Upper lobe of left lung (tissue), 6 donors: ENCODE measurements at regions not wholly inside any gene's neighbourhood (a gene's known extent, or its start where the extent isn't known, plus 50 kb on each side); places are given as distances from the start of the nearest gene placed in this dataset.

ENCODE experiments used
- ATAC-seq, 2 donors: fragments of 200-7000 bp; cut with Tn5 transposase; one replicate each; pipeline ENCODE4 v1.9.1; 2022; ENCODE audit warnings: mild to moderate bottlenecking in 2 of 2, moderate library complexity in 2 of 2; ENCODE audit not compliant: low FRiP score in 2 of 2
- DNase-seq, 2 donors: peaks; one replicate each; pipeline ENCODE4 v3.0.0-alpha.2; 2019 to 2020
- H3K27ac ChIP-seq, 4 donors: fragments of 200-600 bp; sonication (generic); one replicate each; pipeline ENCODE4 v1.5.1; 2016 to 2019
- H3K27me3 ChIP-seq, 4 donors: fragments of 200-600 bp; sonication (generic); one replicate each; pipeline ENCODE4 v1.5.1; 2017 to 2019
- H3K36me3 ChIP-seq, 4 donors: fragments of 200-600 bp; sonication (generic); one replicate each; pipeline ENCODE4 v1.5.1; 2016 to 2019
- H3K4me1 ChIP-seq, 4 donors: fragments of 200-600 bp; sonication (generic); one replicate each; pipeline ENCODE4 v1.5.1; 2018 to 2019
- H3K4me3 ChIP-seq, 4 donors: fragments of 200-600 bp; sonication (generic); one replicate each; pipeline ENCODE4 v1.5.1; 2017 to 2019; ENCODE audit warnings: mild to moderate bottlenecking in 2 of 4, moderate library complexity in 1 of 4
- H3K9me3 ChIP-seq, 4 donors: fragments of 200-600 bp; sonication (generic); one replicate each; pipeline ENCODE4 v1.5.1; 2018 to 2019
- EP300 ChIP-seq, 4 donors: sonication (generic); formaldehyde crosslinking; IDR thresholded peaks; one replicate each; pipeline ENCODE4 v1.5.1; 2017; ENCODE audit warnings: antibody characterized with exemption in 4 of 4, control low read depth in 2 of 4
- POLR2A ChIP-seq, 4 donors: fragments of 450-650 bp; IDR thresholded peaks; one replicate each; pipeline ENCODE4 v1.5.1; 2016 to 2017; ENCODE audit warnings: antibody characterized with exemption in 4 of 4, mild to moderate bottlenecking in 2 of 4
- POLR2AphosphoS5 ChIP-seq, 2 donors: sonication (generic); formaldehyde crosslinking; IDR thresholded peaks; one replicate each; pipeline ENCODE4 v1.5.1; 2017; ENCODE audit warnings: antibody characterized with exemption in 2 of 2
- WGBS, 2 donors: methylation state at CpG; one replicate each; pipeline ENCODE4 v1.1.5; 2017 to 2018; 5-methylcytosine and 5-hydroxymethylcytosine counted together
- TF ChIP-seq, protein P1 (sequence below), 6 experiments: fragments of 450-650 bp in 4 of 6; fragments of 200-600 bp in 2 of 6; sonication (generic) in 2 of 6; IDR thresholded peaks; one replicate each; pipeline ENCODE4 v1.5.1; 2016 to 2019; ENCODE audit warnings: antibody characterized with exemption in 6 of 6
- donor health status: DM: no; HTN: no; CAD: no; lungs with moderate emphysema.
- donor health status: DM: no; HTN: yes; CAD: no; lungs with severe emphysema.

- TF ChIP-seq POLR2AphosphoS5 (IDR thresholded peaks at IDR 0.05), result no peak
- TF ChIP-seq POLR2A (IDR thresholded peaks at IDR 0.05), result no peak
- TF ChIP-seq EP300 (IDR thresholded peaks at IDR 0.05), result no peak
- TF ChIP-seq, protein P1, sequence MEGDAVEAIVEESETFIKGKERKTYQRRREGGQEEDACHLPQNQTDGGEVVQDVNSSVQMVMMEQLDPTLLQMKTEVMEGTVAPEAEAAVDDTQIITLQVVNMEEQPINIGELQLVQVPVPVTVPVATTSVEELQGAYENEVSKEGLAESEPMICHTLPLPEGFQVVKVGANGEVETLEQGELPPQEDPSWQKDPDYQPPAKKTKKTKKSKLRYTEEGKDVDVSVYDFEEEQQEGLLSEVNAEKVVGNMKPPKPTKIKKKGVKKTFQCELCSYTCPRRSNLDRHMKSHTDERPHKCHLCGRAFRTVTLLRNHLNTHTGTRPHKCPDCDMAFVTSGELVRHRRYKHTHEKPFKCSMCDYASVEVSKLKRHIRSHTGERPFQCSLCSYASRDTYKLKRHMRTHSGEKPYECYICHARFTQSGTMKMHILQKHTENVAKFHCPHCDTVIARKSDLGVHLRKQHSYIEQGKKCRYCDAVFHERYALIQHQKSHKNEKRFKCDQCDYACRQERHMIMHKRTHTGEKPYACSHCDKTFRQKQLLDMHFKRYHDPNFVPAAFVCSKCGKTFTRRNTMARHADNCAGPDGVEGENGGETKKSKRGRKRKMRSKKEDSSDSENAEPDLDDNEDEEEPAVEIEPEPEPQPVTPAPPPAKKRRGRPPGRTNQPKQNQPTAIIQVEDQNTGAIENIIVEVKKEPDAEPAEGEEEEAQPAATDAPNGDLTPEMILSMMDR (IDR thresholded peaks at IDR 0.05), result no peak
- no peaks in the 10 kb centered on the region for H3K36me3 ChIP-seq
- no peak for DNase-seq
- no peak overlapping the region for H3K4me3 ChIP-seq
- no peak overlapping the region for H3K27ac ChIP-seq
- 78 to 85% methylated on average over 8 of the region's 8 CpGs for WGBS, 2 donors
- H3K9me3 ChIP-seq, result no peaks in the 10 kb centered on the region
- H3K27me3 ChIP-seq, result no peaks in the 10 kb centered on the region
- ATAC-seq, result no peak
- no peaks in the 10 kb centered on the region for H3K4me1 ChIP-seq
Observed at GRCh38 chr17:5741810-5742209, 157.5 kb upstream of the NLRP1 start.

GRCh38 chr17:5745111-5745813 is 161.0 kb upstream of the NLRP1 start:
- no peaks in the 10 kb centered on the region for H3K36me3 ChIP-seq
- H3K27me3 ChIP-seq, result no peaks in the 10 kb centered on the region
- TF ChIP-seq POLR2AphosphoS5 (IDR thresholded peaks at IDR 0.05) (no peak), POLR2A (IDR thresholded peaks at IDR 0.05) (no peak), EP300 (IDR thresholded peaks at IDR 0.05) (no peak)
- TF ChIP-seq, protein P1 (IDR thresholded peaks at IDR 0.05), result no peak
- no peak for ATAC-seq
- WGBS, 2 donors, result 65 to 81% methylated on average over 4 of the region's 4 CpGs
- H3K4me1 ChIP-seq, result no peaks in the 10 kb centered on the region
- no peak for DNase-seq
- no peaks in the 10 kb centered on the region for H3K9me3 ChIP-seq
- H3K27ac ChIP-seq, result no peak overlapping the region
- no peak overlapping the region for H3K4me3 ChIP-seq

- ATAC-seq, result no peak
- WGBS, 2 donors, result 81 to 85% methylated on average over 3 of the region's 3 CpGs
- Histone ChIP-seq H3K9me3 (no peaks in the 10 kb centered on the region), H3K27me3 (no peaks in the 10 kb centered on the region), H3K27ac (no peak overlapping the region), H3K36me3 (no peaks in the 10 kb centered on the region), H3K4me3 (no peak overlapping the region), H3K4me1 (no peaks in the 10 kb centered on the region)
- TF ChIP-seq POLR2AphosphoS5 (IDR thresholded peaks at IDR 0.05), result no peak
- TF ChIP-seq EP300 (IDR thresholded peaks at IDR 0.05), result no peak
- TF ChIP-seq POLR2A (IDR thresholded peaks at IDR 0.05), result no peak
- TF ChIP-seq, protein P1 (IDR thresholded peaks at IDR 0.05), result no peak
- no peak for DNase-seq
Observed at GRCh38 chr17:5747276-5747675, 163.0 kb upstream of the NLRP1 start.

GRCh38 chr17:5747964-5748363 is 163.7 kb upstream of the NLRP1 start:
- no peak for ATAC-seq
- no peak for DNase-seq
- Histone ChIP-seq H3K4me1 (no peaks in the 10 kb centered on the region), H3K9me3 (no peaks in the 10 kb centered on the region), H3K4me3 (no peak overlapping the region), H3K27ac (no peak overlapping the region), H3K36me3 (no peaks in the 10 kb centered on the region), H3K27me3 (no peaks in the 10 kb centered on the region)
- WGBS, 2 donors, result 71 to 81% methylated on average over 4 of the region's 4 CpGs
- TF ChIP-seq, protein P1 (IDR thresholded peaks at IDR 0.05), result no peak
- no peak for TF ChIP-seq EP300 (IDR thresholded peaks at IDR 0.05)
- no peak for TF ChIP-seq POLR2A (IDR thresholded peaks at IDR 0.05)
- no peak for TF ChIP-seq POLR2AphosphoS5 (IDR thresholded peaks at IDR 0.05)

DNA sequence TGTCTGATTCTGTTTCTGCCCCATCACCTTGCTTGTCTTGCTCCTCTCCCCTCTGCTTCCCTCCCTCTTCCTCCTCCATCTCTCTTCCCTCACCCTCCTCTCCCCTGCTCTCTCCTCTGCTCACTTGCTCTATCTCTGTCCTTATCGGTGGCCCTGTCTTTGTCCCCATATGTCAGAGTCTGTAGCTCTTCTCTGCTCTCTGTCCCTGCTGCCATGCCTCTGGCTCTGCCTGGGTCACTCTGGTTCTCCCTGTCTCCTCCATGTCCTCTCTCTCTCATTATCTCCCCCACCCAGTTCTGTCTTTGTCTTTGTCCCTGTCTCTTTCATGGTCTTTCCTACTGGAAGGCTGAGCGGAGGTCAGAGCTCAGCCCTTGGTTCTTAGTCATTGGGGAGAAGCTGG is 169.1 kb upstream of the NLRP1 start:
- Histone ChIP-seq H3K27ac (no peak overlapping the region), H3K9me3 (no peaks in the 10 kb centered on the region), H3K36me3 (no peaks in the 10 kb centered on the region), H3K4me1 (no peaks in the 10 kb centered on the region), H3K4me3 (no peak overlapping the region), H3K27me3 (no peaks in the 10 kb centered on the region)
- TF ChIP-seq, protein P1 (IDR thresholded peaks at IDR 0.05), result no peak
- TF ChIP-seq POLR2A (IDR thresholded peaks at IDR 0.05), result no peak
- TF ChIP-seq POLR2AphosphoS5 (IDR thresholded peaks at IDR 0.05), result no peak
- no peak for TF ChIP-seq EP300 (IDR thresholded peaks at IDR 0.05)
- no peak for DNase-seq
- 87% methylated on average over 2 of the region's 2 CpGs for WGBS, 2 donors
- ATAC-seq, result no peak
